K562 (cell line): ENCODE measurements at regions not wholly inside any gene's neighbourhood (a gene's known extent, or its start where the extent isn't known, plus 50 kb on each side); places are given as distances from the start of the nearest gene placed in this dataset.

ENCODE experiments used
- ATAC-seq: fragments of 200-7000 bp; cut with Tn5 transposase; 3 replicates; pipeline ENCODE4 v1.9.1; 2020; ENCODE audit warnings: moderate library complexity
- BruUV-seq: library from RNA; stranded (reverse); fragments of 400-500 nt; replicated peaks from 2 replicates; lab custom pipeline; 2021; lab: Mats Ljungman, UMichigan
- CTCF ChIA-PET: fragments of 300-600 bp; formaldehyde crosslinking; extraction: SDS; loops from one replicate; lab custom pipeline; 2021; ENCODE audit warnings: low intra/inter-chr PET ratio; lab: Yijun Ruan, JAX
- POLR2A ChIA-PET: fragments of 300-600, 350-650 bp; sonication (Branson Sonifier 250); formaldehyde crosslinking; extraction: SDS; loops from one replicate; lab custom pipeline; 2021; ENCODE audit warnings: antibody characterized with exemption, inconsistent platforms; lab: Yijun Ruan, JAX
- DNase-seq, 4 experiments: peaks; one replicate each; pipeline versions ENCODE4 v3.0.0 to v3.0.0-alpha.2; 2011 to 2018; ENCODE audit warnings: low spot score in 3 of 4, mixed read lengths in 3 of 4; ENCODE audit errors: extremely low read depth in 1 of 4
- FAIRE-seq: peaks from 2 replicates; lab custom pipeline; 2011; peaks lifted over from hg19 to GRCh38; lab: Jason Lieb, UNC
- H2AFZ ChIP-seq: 2 replicates; pipeline ENCODE4 v1.6.0; 2011; ENCODE audit warnings: low read depth, low read length, control low read depth, inconsistent platforms
- H3K27ac ChIP-seq: fragments of 200-600 bp; 3 replicates; pipeline ENCODE4 v1.8.0; 2011; ENCODE audit warnings: low read depth, mild to moderate bottlenecking, control low read depth, inconsistent platforms, low read length, moderate library complexity, mixed read lengths; ENCODE audit errors: extremely low read depth
- H3K27me3 ChIP-seq, 2 experiments: fragments of 300-600 bp in 1 of 2; 2 replicates in 1 of 2; 3 replicates in 1 of 2; pipeline versions ENCODE4 v1.6.0 to v1.8.0; 2011; ENCODE audit warnings: inconsistent platforms in 2 of 2, low read length in 2 of 2, mild to moderate bottlenecking in 1 of 2, mixed read lengths in 1 of 2, moderate library complexity in 1 of 2; ENCODE audit not compliant: control insufficient read depth in 2 of 2, insufficient read depth in 2 of 2
- H3K36me3 ChIP-seq: fragments of 300-600 bp; 3 replicates; pipeline ENCODE4 v1.8.0; 2011; ENCODE audit warnings: mild to moderate bottlenecking, low read length, inconsistent platforms; ENCODE audit not compliant: control insufficient read depth, insufficient read depth
- H3K4me1 ChIP-seq, 2 experiments: fragments of 200-600 bp in 1 of 2; replicated peaks in 1 of 2; 2 replicates in 1 of 2; 3 replicates in 1 of 2; pipeline versions ENCODE4 v1.5.1 to v1.8.0; 2011; ENCODE audit warnings: inconsistent platforms in 2 of 2, low read length in 2 of 2, mild to moderate bottlenecking in 1 of 2, mixed read lengths in 1 of 2, moderate library complexity in 1 of 2; ENCODE audit not compliant: control insufficient read depth in 2 of 2, insufficient read depth in 2 of 2
- H3K4me2 ChIP-seq: 2 replicates; pipeline ENCODE4 v1.6.1; 2011; ENCODE audit warnings: low read length, control low read depth, inconsistent platforms, mixed read lengths; ENCODE audit not compliant: insufficient read depth
- H3K4me3 ChIP-seq: fragments of 200-600 bp; sonication (generic), shearing (Covaris generic); 2 replicates; pipeline ENCODE4 v1.5.1; 2016; ENCODE audit warnings: control low read depth, inconsistent platforms
- H3K79me2 ChIP-seq: fragments of 200-600 bp; 3 replicates; pipeline ENCODE4 v1.8.0; 2011; ENCODE audit warnings: low read length, inconsistent platforms; ENCODE audit not compliant: control insufficient read depth, insufficient read depth
- H3K9ac ChIP-seq, 2 experiments: 2 replicates each; pipeline versions ENCODE4 v1.6.0 to v1.6.1; 2011; ENCODE audit warnings: low read depth in 2 of 2, low read length in 2 of 2, control low read depth in 1 of 2, inconsistent platforms in 1 of 2, mild to moderate bottlenecking in 1 of 2, mixed read lengths in 1 of 2; ENCODE audit not compliant: insufficient read depth in 1 of 2
- H3K9me1 ChIP-seq: one replicate; pipeline ENCODE4 v1.6.0; 2011; ENCODE audit warnings: inconsistent platforms, mild to moderate bottlenecking, low read length, moderate library complexity; ENCODE audit not compliant: control insufficient read depth, insufficient read depth
- H3K9me3 ChIP-seq: replicated peaks from 2 replicates; pipeline ENCODE4 v1.5.1; 2011; ENCODE audit warnings: low read depth, low read length, inconsistent platforms; ENCODE audit not compliant: control insufficient read depth, insufficient read depth
- H4K20me1 ChIP-seq: replicated peaks from 2 replicates; pipeline ENCODE4 v1.6.1; 2011; ENCODE audit warnings: low read length, inconsistent platforms, mixed read lengths; ENCODE audit not compliant: control insufficient read depth, insufficient read depth
- ELF1 ChIP-seq: fragments of 200-800 bp; sonication (Bioruptor generic); IDR thresholded peaks from 2 replicates; pipeline ENCODE4 v1.6.1; 2016; ENCODE audit warnings: missing genetic modification characterization, missing compliant biosample characterization
- NBN ChIP-seq: fragments of 450-650 bp; IDR thresholded peaks from 2 replicates; pipeline ENCODE4 v1.6.1; 2016; ENCODE audit warnings: low read depth, mild to moderate bottlenecking
- PML ChIP-seq: IDR thresholded peaks from 2 replicates; pipeline ENCODE4 v1.6.1; 2012; ENCODE audit warnings: low read length, inconsistent platforms
- ZNF140 ChIP-seq: fragments of 250-450 bp; sonication (Bioruptor Pico); IDR thresholded peaks from 2 replicates; pipeline ENCODE4 v1.8.0; 2021; ENCODE audit warnings: moderate library complexity, mild to moderate bottlenecking, inconsistent platforms
- ZNF165 ChIP-seq: fragments of 250-450 bp; sonication (Bioruptor Pico); IDR thresholded peaks from 2 replicates; pipeline ENCODE4 v1.4.0; 2020; ENCODE audit warnings: borderline replicate concordance
- ZNF316 ChIP-seq: fragments of 450-650 bp; IDR thresholded peaks from 2 replicates; pipeline ENCODE4 v1.6.1; 2016
- WGBS: fragments of 100-300 bp; shearing (Covaris generic); methylation state at CpG from one replicate; pipeline ENCODE4 v1.1.6; 2016; ENCODE audit warnings: low coverage, mixed read lengths; ENCODE audit not compliant: insufficient coverage; ENCODE audit errors: missing lambda C conversion rate; 5-methylcytosine and 5-hydroxymethylcytosine counted together
- in situ Hi-C: fragments of 300-500 bp; cut with MboI; formaldehyde crosslinking; loops from 4 replicates; pipeline ENCODE4 v1.15.0; 2018; ENCODE audit warnings: inconsistent platforms, mixed read lengths
- intact Hi-C: fragments of 100-400 bp; cut with micrococcal nuclease; formaldehyde crosslinking; loops from 2 replicates; pipeline ENCODE4 v1.14.2; 2022

GRCh38 chr2:147384659-147385058 lies 460.2 kb upstream of the ACVR2A start:
- CTCF ChIA-PET: no interaction called here
- Histone ChIP-seq H3K4me3 (no peak overlapping the region), H3K9me3 (no peaks in the 10 kb centered on the region), H3K4me1 (no peaks in the 10 kb centered on the region), H3K27me3 (no peaks in the 10 kb centered on the region), H3K79me2 (no peaks in the 10 kb centered on the region)
- intact Hi-C loops (no loop called here), in situ Hi-C loops (no loop called here)
- ATAC-seq: no peak
- 3% methylated on average over 2 of the region's 2 CpGs for WGBS
- DNase-seq: no peak
- FAIRE-seq: no peak
- no peak for TF ChIP-seq PML
- peak; percentile 18; the same call in 1 of the 2 replicates for TF ChIP-seq ZNF316
- TF ChIP-seq, all 486 proteins: peak for 1
- no peak overlapping the region for H2AFZ ChIP-seq
- H3K4me2 ChIP-seq: no peak overlapping the region
- H3K9me1 ChIP-seq: no peaks in the 10 kb centered on the region
- no peaks in the 10 kb centered on the region for H3K36me3 ChIP-seq
- no peaks in the 10 kb centered on the region for H4K20me1 ChIP-seq
- BruUV-seq: no TSS peak
- H3K27ac ChIP-seq: no peak overlapping the region
- POLR2A ChIA-PET: no interaction called here
- no peak overlapping the region for H3K9ac ChIP-seq

- no peaks in the 10 kb centered on the region for H3K9me1 ChIP-seq
- CTCF ChIA-PET: no interaction called here
- POLR2A ChIA-PET: no interaction called here
- no peaks in the 10 kb centered on the region for H3K9me3 ChIP-seq
- no peak overlapping the region for H3K27ac ChIP-seq
- H3K27me3 ChIP-seq: no peaks in the 10 kb centered on the region
- no peak overlapping the region for H3K4me2 ChIP-seq
- intact Hi-C loops (no loop called here), in situ Hi-C loops (no loop called here)
- H3K4me3 ChIP-seq: no peak overlapping the region
- DNase-seq (no peak), ATAC-seq (no peak), FAIRE-seq (no peak)
- TF ChIP-seq ZNF165 (CRISPR knock-in tag) (no peak), NBN (no peak), ZNF140 (no peak), ELF1 (tag) (no peak)
- WGBS: 0% methylated on average over 3 of the region's 3 CpGs
- H2AFZ ChIP-seq: no peak overlapping the region
- H3K9ac ChIP-seq: no peak overlapping the region
- H4K20me1 ChIP-seq: no peaks in the 10 kb centered on the region
- BruUV-seq: no TSS peak
- no peaks in the 10 kb centered on the region for H3K4me1 ChIP-seq
- no peaks in the 10 kb centered on the region for H3K79me2 ChIP-seq
- no peaks in the 10 kb centered on the region for H3K36me3 ChIP-seq
Observed at GRCh38 chr2:147382322-147382948, 462.4 kb upstream of the ACVR2A start.
